DOHH2 (cell line): ENCODE measurements at regions not wholly inside any gene's neighbourhood (a gene's known extent, or its start where the extent isn't known, plus 50 kb on each side); places are given as distances from the start of the nearest gene placed in this dataset.

ENCODE experiments used
- EZH2phosphoT487 ChIP-seq: fragments of 200-600 bp; sonication (generic); IDR thresholded peaks from 2 replicates; pipeline ENCODE4 v1.6.1; 2017; ENCODE audit warnings: borderline replicate concordance, mild to moderate bottlenecking, antibody characterized with exemption, low read length, moderate library complexity, mixed read lengths
- TF ChIP-seq, protein P1 (sequence below): fragments of 200-600 bp; sonication (generic); IDR thresholded peaks from one replicate; pipeline ENCODE4 v1.5.1; 2014; ENCODE audit warnings: antibody characterized with exemption, mild to moderate bottlenecking, low read depth, low read length; ENCODE audit not compliant: poor library complexity, severe bottlenecking

DNA sequence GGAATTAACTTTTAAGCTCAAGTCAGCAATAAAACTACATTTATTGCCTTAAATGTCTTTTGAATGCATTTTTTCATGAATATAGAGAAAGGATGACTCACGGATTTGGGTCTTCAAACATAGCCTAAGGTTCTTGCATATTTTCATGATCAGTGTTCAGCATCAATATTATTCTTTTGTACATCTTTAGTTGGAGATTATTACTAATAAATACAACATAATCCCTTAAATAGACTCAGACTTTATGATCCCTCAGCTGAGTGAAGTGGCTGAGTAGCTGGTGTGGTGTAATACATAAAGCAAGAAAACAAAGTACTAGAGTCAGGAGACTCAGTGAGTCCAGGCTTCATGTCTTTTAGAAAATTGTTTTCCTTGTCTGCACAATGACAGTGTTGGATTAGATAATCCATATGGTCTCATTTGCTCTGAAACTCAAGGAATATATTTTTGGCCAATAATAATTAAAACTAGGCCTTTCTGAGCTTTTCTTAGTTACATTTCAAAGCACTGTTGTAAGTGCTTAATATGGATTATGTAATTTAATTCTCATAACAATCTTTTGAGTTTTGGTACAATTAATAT lies 78.3 kb upstream of the UNC5C start:
- TF ChIP-seq, protein P1, sequence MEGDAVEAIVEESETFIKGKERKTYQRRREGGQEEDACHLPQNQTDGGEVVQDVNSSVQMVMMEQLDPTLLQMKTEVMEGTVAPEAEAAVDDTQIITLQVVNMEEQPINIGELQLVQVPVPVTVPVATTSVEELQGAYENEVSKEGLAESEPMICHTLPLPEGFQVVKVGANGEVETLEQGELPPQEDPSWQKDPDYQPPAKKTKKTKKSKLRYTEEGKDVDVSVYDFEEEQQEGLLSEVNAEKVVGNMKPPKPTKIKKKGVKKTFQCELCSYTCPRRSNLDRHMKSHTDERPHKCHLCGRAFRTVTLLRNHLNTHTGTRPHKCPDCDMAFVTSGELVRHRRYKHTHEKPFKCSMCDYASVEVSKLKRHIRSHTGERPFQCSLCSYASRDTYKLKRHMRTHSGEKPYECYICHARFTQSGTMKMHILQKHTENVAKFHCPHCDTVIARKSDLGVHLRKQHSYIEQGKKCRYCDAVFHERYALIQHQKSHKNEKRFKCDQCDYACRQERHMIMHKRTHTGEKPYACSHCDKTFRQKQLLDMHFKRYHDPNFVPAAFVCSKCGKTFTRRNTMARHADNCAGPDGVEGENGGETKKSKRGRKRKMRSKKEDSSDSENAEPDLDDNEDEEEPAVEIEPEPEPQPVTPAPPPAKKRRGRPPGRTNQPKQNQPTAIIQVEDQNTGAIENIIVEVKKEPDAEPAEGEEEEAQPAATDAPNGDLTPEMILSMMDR: no peak
- no peak for TF ChIP-seq EZH2phosphoT487
